H9 (cell line): ENCODE measurements at regions not wholly inside any gene's neighbourhood (a gene's known extent, or its start where the extent isn't known, plus 50 kb on each side); places are given as distances from the start of the nearest gene placed in this dataset.

Source experiments
- DNase-seq: peaks from one replicate; pipeline ENCODE4 v3.0.0-alpha.2; 2017
- H2AFZ ChIP-seq: one replicate; pipeline ENCODE4 v1.6.1; 2013; ENCODE audit warnings: mild to moderate bottlenecking, low read length, control low read depth, moderate library complexity
- H2AK5ac ChIP-seq: 2 replicates; pipeline ENCODE4 v1.6.1; 2013; ENCODE audit warnings: low read length, control low read depth, mixed read lengths; ENCODE audit not compliant: insufficient read length
- H2BK120ac ChIP-seq: one replicate; pipeline ENCODE4 v1.6.1; 2013; ENCODE audit warnings: low read depth, mild to moderate bottlenecking, low read length, control low read depth, inconsistent platforms; ENCODE audit not compliant: poor library complexity, severe bottlenecking
- H2BK12ac ChIP-seq: 2 replicates; pipeline ENCODE4 v1.6.1; 2013; ENCODE audit warnings: low read length, control low read depth, mixed read lengths, low read depth; ENCODE audit not compliant: insufficient read length
- H2BK15ac ChIP-seq: 2 replicates; pipeline ENCODE4 v1.6.1; 2013; ENCODE audit warnings: low read depth, low read length, control low read depth
- H2BK20ac ChIP-seq: one replicate; pipeline ENCODE4 v1.6.1; 2013; ENCODE audit warnings: low read depth, mild to moderate bottlenecking, low read length, control low read depth, inconsistent platforms; ENCODE audit not compliant: poor library complexity, severe bottlenecking
- H2BK5ac ChIP-seq: 2 replicates; pipeline ENCODE4 v1.6.1; 2013; ENCODE audit warnings: low read length, control low read depth, mixed read lengths; ENCODE audit not compliant: insufficient read length
- H3K14ac ChIP-seq: 2 replicates; pipeline ENCODE4 v1.6.1; 2013; ENCODE audit warnings: low read length, control low read depth; ENCODE audit not compliant: insufficient read depth
- H3K18ac ChIP-seq: 2 replicates; pipeline ENCODE4 v1.6.1; 2013; ENCODE audit warnings: low read depth, mild to moderate bottlenecking, mixed read lengths, low read length, control low read depth; ENCODE audit not compliant: insufficient read length
- H3K23ac ChIP-seq: 2 replicates; pipeline ENCODE4 v1.6.1; 2013; ENCODE audit warnings: low read length, control low read depth, mixed read lengths, low read depth; ENCODE audit not compliant: insufficient read length
- H3K23me2 ChIP-seq: 2 replicates; pipeline ENCODE4 v1.6.1; 2013; ENCODE audit warnings: low read depth, mild to moderate bottlenecking, mixed read lengths, low read length, control low read depth; ENCODE audit not compliant: insufficient read length, poor library complexity, severe bottlenecking
- H3K27ac ChIP-seq: 2 replicates; pipeline ENCODE4 v1.5.1; 2013; ENCODE audit warnings: low read length, control low read depth, mixed read lengths, low read depth; ENCODE audit not compliant: insufficient read length
- H3K27me3 ChIP-seq: 2 replicates; pipeline ENCODE4 v1.6.1; 2013; ENCODE audit warnings: low read length, control low read depth, inconsistent platforms; ENCODE audit not compliant: insufficient read depth
- H3K4ac ChIP-seq: 2 replicates; pipeline ENCODE4 v1.6.1; 2013; ENCODE audit warnings: low read depth, mild to moderate bottlenecking, control low read depth, inconsistent platforms, low read length, moderate library complexity
- H3K4me1 ChIP-seq: 2 replicates; pipeline ENCODE4 v1.6.1; 2013; ENCODE audit warnings: low read length, control low read depth, inconsistent platforms; ENCODE audit not compliant: insufficient read depth
- H3K4me2 ChIP-seq: 2 replicates; pipeline ENCODE4 v1.6.1; 2013; ENCODE audit warnings: low read length, control low read depth, mixed read lengths; ENCODE audit not compliant: insufficient read length, insufficient read depth
- H3K56ac ChIP-seq: 2 replicates; pipeline ENCODE4 v1.6.1; 2013; ENCODE audit warnings: low read depth, mild to moderate bottlenecking, mixed read lengths, low read length, control low read depth; ENCODE audit not compliant: insufficient read length
- H3K79me1 ChIP-seq: 2 replicates; pipeline ENCODE4 v1.6.1; 2013; ENCODE audit warnings: low read depth, mild to moderate bottlenecking, moderate library complexity, low read length, control low read depth, inconsistent platforms; ENCODE audit not compliant: insufficient read depth, poor library complexity, severe bottlenecking
- H3K79me2 ChIP-seq: 2 replicates; pipeline ENCODE4 v1.6.1; 2013; ENCODE audit warnings: low read length, control low read depth, inconsistent platforms; ENCODE audit not compliant: insufficient read depth
- H3K9ac ChIP-seq: 2 replicates; pipeline ENCODE4 v1.6.1; 2013; ENCODE audit warnings: low read length, control low read depth, mixed read lengths; ENCODE audit not compliant: insufficient read length; ENCODE audit errors: extremely low read depth
- H3K9me3 ChIP-seq: one replicate; pipeline ENCODE4 v1.6.1; 2013; ENCODE audit warnings: low read depth, low read length, inconsistent platforms; ENCODE audit not compliant: control insufficient read depth
- H3T11ph ChIP-seq: one replicate; pipeline ENCODE4 v1.6.1; 2013; ENCODE audit warnings: mild to moderate bottlenecking, low read length, control low read depth, inconsistent platforms
- H4K20me1 ChIP-seq: one replicate; pipeline ENCODE4 v1.6.1; 2013; ENCODE audit not compliant: control insufficient read depth, insufficient read length, insufficient read depth
- H4K5ac ChIP-seq: 2 replicates; pipeline ENCODE4 v1.6.1; 2013; ENCODE audit warnings: low read depth, mild to moderate bottlenecking, mixed read lengths, low read length, control low read depth; ENCODE audit not compliant: insufficient read length
- H4K8ac ChIP-seq: replicated peaks from 2 replicates; pipeline ENCODE4 v1.6.1; 2013; ENCODE audit warnings: low read length, control low read depth, mixed read lengths, low read depth; ENCODE audit not compliant: insufficient read length
- H4K91ac ChIP-seq: 2 replicates; pipeline ENCODE4 v1.6.1; 2013; ENCODE audit warnings: low read depth, mild to moderate bottlenecking, moderate library complexity, mixed read lengths, low read length, control low read depth; ENCODE audit not compliant: insufficient read length
- H3K27ac Mint-ChIP-seq, 3 experiments: 2 replicates in 2 of 3; 3 replicates in 1 of 3; pipeline ENCODE4 v1.8.0; 2020 to 2021; ENCODE audit warnings: mixed read lengths in 3 of 3, mild to moderate bottlenecking in 1 of 3, moderate library complexity in 1 of 3
- H3K27me3 Mint-ChIP-seq: 2 replicates; pipeline ENCODE4 v1.8.0; 2021; ENCODE audit warnings: low read depth, mild to moderate bottlenecking, moderate library complexity, mixed read lengths
- H3K36me3 Mint-ChIP-seq, 3 experiments: 2 replicates in 2 of 3; 3 replicates in 1 of 3; pipeline ENCODE4 v1.8.0; 2020 to 2021; ENCODE audit warnings: low read depth in 3 of 3, mixed read lengths in 3 of 3; ENCODE audit not compliant: insufficient read depth in 1 of 3
- H3K4me1 Mint-ChIP-seq, 2 experiments: 2 replicates each; pipeline ENCODE4 v1.8.0; 2020; ENCODE audit warnings: mixed read lengths in 2 of 2
- H3K4me3 Mint-ChIP-seq, 2 experiments: 2 replicates in 1 of 2; 3 replicates in 1 of 2; pipeline ENCODE4 v1.8.0; 2020 to 2021; ENCODE audit warnings: mild to moderate bottlenecking in 2 of 2, mixed read lengths in 2 of 2, moderate library complexity in 1 of 2
- H3K9me3 Mint-ChIP-seq, 2 experiments: 2 replicates in 1 of 2; 3 replicates in 1 of 2; pipeline ENCODE4 v1.8.0; 2020; ENCODE audit warnings: mild to moderate bottlenecking in 2 of 2, mixed read lengths in 2 of 2, moderate library complexity in 1 of 2
- CTCF ChIP-seq: fragments of 200-600 bp; sonication (generic); conservative IDR thresholded peaks from 3 replicates; pipeline ENCODE4 v1.8.0; 2021; ENCODE audit warnings: antibody characterized with exemption, mild to moderate bottlenecking
- WGBS: extraction: QIAGEN DNeasy Blood & Tissue Kit; methylation state at CpG from one replicate; pipeline ENCODE4 v1.1.7; 2013; ENCODE audit warnings: missing lambda C conversion rate, low lambda C conversion rate, mixed read lengths; ENCODE audit not compliant: insufficient read length; ENCODE audit errors: extremely low coverage; 5-methylcytosine and 5-hydroxymethylcytosine counted together

GRCh38 chr2:2640818-2641217 lies 309.7 kb upstream of the MYT1L start:
- Mint-ChIP-seq H3K27ac (no peak overlapping the region), H3K36me3 (peaks cover 0 to 5% (median 0%) of the 10 kb centered on the region in 3 experiments; a peak in 3 of 7 replicates), H3K27me3 (peaks cover 7% of the 10 kb centered on the region), H3K4me1 (peaks cover 6 to 10% of the 10 kb centered on the region in 2 experiments), H3K9me3 (peaks cover 3 to 5% of the 10 kb centered on the region in 2 experiments; a peak in 4 of 5 replicates), H3K4me3 (no peak overlapping the region)
- Histone ChIP-seq H3K9me3 (no peaks in the 10 kb centered on the region), H2AFZ (no peak overlapping the region), H3K18ac (no peak overlapping the region), H2AK5ac (no peak overlapping the region), H3K4me2 (no peak overlapping the region), H2BK5ac (no peak overlapping the region), H3K27ac (no peak overlapping the region), H3K14ac (no peak overlapping the region), H3K27me3 (no peaks in the 10 kb centered on the region), H4K20me1 (no peaks in the 10 kb centered on the region), H4K8ac (no peak overlapping the region), H3K23ac (no peak overlapping the region), H2BK20ac (no peak overlapping the region), H4K5ac (no peak overlapping the region), H3K23me2 (no peaks in the 10 kb centered on the region), H3K79me2 (no peaks in the 10 kb centered on the region), H3K9ac (no peak overlapping the region), H3K4ac (no peak overlapping the region), H3K4me1 (no peaks in the 10 kb centered on the region), H2BK120ac (no peak overlapping the region), H2BK15ac (no peak overlapping the region), H2BK12ac (no peak overlapping the region), H3K79me1 (no peaks in the 10 kb centered on the region), H3T11ph (no peak overlapping the region), H4K91ac (no peak overlapping the region), H3K56ac (no peak overlapping the region)
- no CpG with 5 or more reads among the region's 3 CpGs for WGBS
- no peak for DNase-seq
- TF ChIP-seq CTCF, result no peak
